ENCODE measurements at regions not wholly inside any gene's neighbourhood (a gene's known extent, or its start where the extent isn't known, plus 50 kb on each side); places are given as distances from the start of the nearest gene placed in this dataset.
"Not testable (repeated sequence)": the region's sequence is repeated elsewhere in the genome, so short reads cannot be mapped to it uniquely, and the experiment has no call there.

- Mint-ChIP-seq H3K36me3 (ENCODE audit: unreplicated experiment) (peaks cover 29% of the 10 kb centered on the region), H3K4me3 (ENCODE audit: unreplicated experiment) (no peak overlapping the region), H3K27ac (ENCODE audit: unreplicated experiment) (no peak overlapping the region), H3K9me3 (ENCODE audit: unreplicated experiment) (peaks cover 3% of the 10 kb centered on the region), H3K27me3 (ENCODE audit: unreplicated experiment) (no peaks in the 10 kb centered on the region), H3K4me1 (ENCODE audit: low read depth, unreplicated experiment) (no peaks in the 10 kb centered on the region)
- TF ChIP-seq CTCF (IDR thresholded peaks at IDR 0.05; ENCODE audit: partially characterized antibody, unreplicated experiment), result no peak
- no peak for DNase-seq
These were observed 463.8 kb upstream of the GCFC2 start for GRCh38 chr2:76174505-76174904.

DNA sequence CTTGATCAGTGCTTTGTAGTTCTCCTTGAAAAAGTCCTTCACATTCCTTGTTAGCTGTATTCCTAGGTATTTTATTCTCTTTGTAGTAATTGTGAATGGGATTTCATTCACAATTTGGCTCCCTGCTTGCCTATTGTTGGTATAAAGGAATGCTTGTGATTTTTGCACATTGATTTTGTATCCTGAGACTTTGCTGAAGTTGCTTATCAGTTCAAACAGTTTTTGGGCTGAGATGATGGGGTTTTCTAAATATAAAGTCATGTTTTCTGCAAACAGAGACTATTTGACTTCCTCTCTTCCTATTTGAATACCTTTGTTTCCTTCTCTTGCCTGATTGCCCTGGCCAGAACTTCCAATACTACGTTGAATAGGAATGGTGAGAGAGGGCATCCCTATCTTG lies 462.5 kb upstream of the GCFC2 start:
- H3K36me3 Mint-ChIP-seq (ENCODE audit: unreplicated experiment), result peaks cover 19% of the 10 kb centered on the region
- not testable (repeated sequence) for DNase-seq; H3K27me3 Mint-ChIP-seq (ENCODE audit: unreplicated experiment); H3K9me3 Mint-ChIP-seq (ENCODE audit: unreplicated experiment); H3K4me1 Mint-ChIP-seq (ENCODE audit: low read depth, unreplicated experiment); H3K4me3 Mint-ChIP-seq (ENCODE audit: unreplicated experiment); H3K27ac Mint-ChIP-seq (ENCODE audit: unreplicated experiment)

DNA sequence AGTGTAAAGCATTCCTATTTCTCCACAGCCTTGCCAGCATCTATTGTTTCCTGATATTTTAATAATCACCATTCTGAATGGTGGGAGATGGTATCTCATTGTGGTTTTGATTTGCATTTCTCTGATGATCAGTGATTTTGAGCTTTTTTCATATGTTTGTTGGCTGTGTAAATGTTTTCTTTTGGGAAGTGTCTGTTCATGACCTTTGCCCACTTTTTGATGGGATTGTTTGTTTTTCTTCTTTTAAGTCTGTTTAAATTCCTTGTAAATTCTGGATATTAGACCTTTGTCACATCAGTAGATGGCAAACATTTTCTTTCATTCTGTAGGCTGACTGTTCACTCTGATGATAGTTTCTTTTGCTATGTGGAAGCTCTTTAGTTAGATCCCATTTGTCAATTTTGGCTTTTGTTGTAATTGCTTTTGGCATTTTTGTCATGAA lies 461.5 kb upstream of the GCFC2 start:
- peaks cover 10% of the 10 kb centered on the region for H3K36me3 Mint-ChIP-seq (ENCODE audit: unreplicated experiment)
- H3K4me3 Mint-ChIP-seq (ENCODE audit: unreplicated experiment); H3K27ac Mint-ChIP-seq (ENCODE audit: unreplicated experiment); DNase-seq; H3K4me1 Mint-ChIP-seq (ENCODE audit: low read depth, unreplicated experiment); H3K9me3 Mint-ChIP-seq (ENCODE audit: unreplicated experiment); H3K27me3 Mint-ChIP-seq (ENCODE audit: unreplicated experiment): not testable (repeated sequence)

- Mint-ChIP-seq H3K4me1 (ENCODE audit: low read depth, unreplicated experiment) (peaks cover 2% of the 10 kb centered on the region), H3K27ac (ENCODE audit: unreplicated experiment) (no peak overlapping the region), H3K27me3 (ENCODE audit: unreplicated experiment) (no peaks in the 10 kb centered on the region), H3K9me3 (ENCODE audit: unreplicated experiment) (peaks cover 3% of the 10 kb centered on the region), H3K4me3 (ENCODE audit: unreplicated experiment) (no peak overlapping the region), H3K36me3 (ENCODE audit: unreplicated experiment) (peaks cover 10% of the 10 kb centered on the region)
- no peak for TF ChIP-seq CTCF (IDR thresholded peaks at IDR 0.05; ENCODE audit: partially characterized antibody, unreplicated experiment)
- DNase-seq, result no peak
These were observed 460.1 kb upstream of the GCFC2 start for GRCh38 chr2:76170856-76171255.

DNA sequence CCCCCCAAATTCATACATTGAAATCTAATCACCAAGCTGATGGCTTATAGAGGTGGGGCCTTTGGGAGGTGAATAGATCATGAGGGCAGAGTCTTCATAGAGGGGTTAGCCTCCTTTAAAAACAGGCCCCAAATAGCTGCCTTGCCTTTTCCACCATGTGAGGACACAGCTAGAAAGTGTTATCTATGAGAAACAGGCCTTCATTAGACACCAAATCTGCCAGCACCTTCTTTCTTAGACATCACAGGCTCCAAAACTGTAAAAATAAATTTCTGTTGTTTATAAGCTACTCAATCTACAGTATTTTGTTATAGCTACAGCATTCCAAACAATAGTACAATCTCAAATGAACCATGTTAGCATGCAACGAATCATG lies 459.3 kb upstream of the GCFC2 start:
- Mint-ChIP-seq H3K27me3 (ENCODE audit: unreplicated experiment) (no peaks in the 10 kb centered on the region), H3K9me3 (ENCODE audit: unreplicated experiment) (peaks cover 3% of the 10 kb centered on the region), H3K4me1 (ENCODE audit: low read depth, unreplicated experiment) (peaks cover 2% of the 10 kb centered on the region), H3K27ac (ENCODE audit: unreplicated experiment) (no peak overlapping the region), H3K4me3 (ENCODE audit: unreplicated experiment) (no peak overlapping the region), H3K36me3 (ENCODE audit: unreplicated experiment) (peaks cover 10% of the 10 kb centered on the region)
- TF ChIP-seq CTCF (IDR thresholded peaks at IDR 0.05; ENCODE audit: partially characterized antibody, unreplicated experiment), result no peak
- no peak for DNase-seq

DNA sequence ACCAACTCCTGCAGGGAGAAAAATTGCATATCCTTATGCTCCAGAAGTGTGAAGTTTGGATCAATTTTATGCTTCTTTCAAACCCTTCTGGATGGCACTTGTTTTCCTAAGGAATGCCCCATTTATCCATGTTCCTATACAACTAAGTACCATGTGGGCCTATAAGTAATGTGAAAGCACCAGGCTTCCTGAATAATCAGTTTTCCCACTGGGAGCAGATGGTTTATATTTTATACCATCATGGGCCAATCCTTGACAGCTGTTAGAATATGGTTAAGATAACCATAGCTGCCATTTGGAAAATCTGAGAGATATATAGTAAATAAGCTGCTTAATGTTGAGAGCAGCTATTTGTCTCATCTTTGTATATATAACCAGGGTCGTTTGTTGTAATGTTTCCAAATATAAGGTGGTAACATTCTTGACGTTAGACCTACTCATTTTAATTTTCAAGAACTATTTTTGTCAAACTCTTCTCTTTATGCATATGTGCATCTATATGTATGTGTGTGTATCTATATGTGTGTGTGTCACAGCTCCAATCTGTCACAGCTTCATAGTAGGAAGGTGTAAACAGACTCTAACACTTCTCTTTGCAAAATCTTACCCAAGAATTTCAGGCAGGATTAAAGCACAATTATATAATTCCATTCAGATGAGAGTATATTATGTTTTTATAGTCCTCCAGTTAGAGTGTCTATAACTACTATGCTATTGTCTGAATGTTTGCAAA lies 458.7 kb upstream of the GCFC2 start:
- Mint-ChIP-seq H3K27me3 (ENCODE audit: unreplicated experiment) (no peaks in the 10 kb centered on the region), H3K9me3 (ENCODE audit: unreplicated experiment) (peaks cover 3% of the 10 kb centered on the region), H3K27ac (ENCODE audit: unreplicated experiment) (no peak overlapping the region), H3K4me1 (ENCODE audit: low read depth, unreplicated experiment) (peaks cover 2% of the 10 kb centered on the region), H3K36me3 (ENCODE audit: unreplicated experiment) (peaks cover 10% of the 10 kb centered on the region), H3K4me3 (ENCODE audit: unreplicated experiment) (no peak overlapping the region)
- no peak for TF ChIP-seq CTCF (IDR thresholded peaks at IDR 0.05; ENCODE audit: partially characterized antibody, unreplicated experiment)
- DNase-seq, result no peak
